ENCODE measurements at regions not wholly inside any gene's neighbourhood (a gene's known extent, or its start where the extent isn't known, plus 50 kb on each side); places are given as distances from the start of the nearest gene placed in this dataset.
A peak's percentile ranks its signal among the peaks of the same experiment; 100 is the strongest.

- Histone ChIP-seq H3K27me3 (no peaks in the 10 kb centered on the region), H3K4me3 (no peak overlapping the region), H3K36me3 (no peaks in the 10 kb centered on the region), H3K27ac (no peak overlapping the region), H3K9me3 (no peaks in the 10 kb centered on the region), H3K4me1 (no peaks in the 10 kb centered on the region)
- TF ChIP-seq CTCF (IDR thresholded peaks at IDR 0.05): no peak
- DNase-seq (ENCODE audit: low spot score): no peak
These were observed 158.2 kb upstream of the FST start for GRCh38 chr5:53322257-53322656.

GRCh38 chr5:53323511-53323910, 156.9 kb upstream of the FST start:
- no peaks in the 10 kb centered on the region for H3K27me3 ChIP-seq
- no peaks in the 10 kb centered on the region for H3K4me1 ChIP-seq
- H3K4me3 ChIP-seq: no peak overlapping the region
- no peaks in the 10 kb centered on the region for H3K36me3 ChIP-seq
- no peak for DNase-seq (ENCODE audit: low spot score)
- no peak for TF ChIP-seq CTCF (IDR thresholded peaks at IDR 0.05)
- H3K27ac ChIP-seq: no peak overlapping the region
- H3K9me3 ChIP-seq: no peaks in the 10 kb centered on the region

GRCh38 chr5:53323943-53324642, 156.3 kb upstream of the FST start:
- TF ChIP-seq CTCF (IDR thresholded peaks at IDR 0.05): no peak
- Histone ChIP-seq H3K27ac (no peak overlapping the region), H3K27me3 (no peaks in the 10 kb centered on the region), H3K36me3 (no peaks in the 10 kb centered on the region), H3K4me3 (no peak overlapping the region), H3K4me1 (no peaks in the 10 kb centered on the region), H3K9me3 (no peaks in the 10 kb centered on the region)
- no peak for DNase-seq (ENCODE audit: low spot score)

GRCh38 chr5:53326424-53327153, 153.8 kb upstream of the FST start:
- H3K27me3 ChIP-seq: no peaks in the 10 kb centered on the region
- no peaks in the 10 kb centered on the region for H3K4me1 ChIP-seq
- no peaks in the 10 kb centered on the region for H3K36me3 ChIP-seq
- H3K9me3 ChIP-seq: no peaks in the 10 kb centered on the region
- TF ChIP-seq CTCF (IDR thresholded peaks at IDR 0.05): no peak
- H3K4me3 ChIP-seq: no peak overlapping the region
- DNase-seq (ENCODE audit: low spot score): no peak
- H3K27ac ChIP-seq: peak overlapping the region in 1 of 2 donors; percentile 6

GRCh38 chr5:53327811-53328334, 152.6 kb upstream of the FST start:
- TF ChIP-seq CTCF (IDR thresholded peaks at IDR 0.05): no peak
- DNase-seq (ENCODE audit: low spot score): no peak
- Histone ChIP-seq H3K4me1 (no peaks in the 10 kb centered on the region), H3K4me3 (no peak overlapping the region), H3K27me3 (no peaks in the 10 kb centered on the region), H3K27ac (no peak overlapping the region), H3K9me3 (no peaks in the 10 kb centered on the region), H3K36me3 (no peaks in the 10 kb centered on the region)

Measured in right atrium auricular region (tissue), 2 donors.